NB4 (cell line): ENCODE measurements at regions not wholly inside any gene's neighbourhood (a gene's known extent, or its start where the extent isn't known, plus 50 kb on each side); places are given as distances from the start of the nearest gene placed in this dataset.

Experiments
- CTCF ChIP-seq: IDR thresholded peaks from one replicate; pipeline ENCODE4 v1.5.1; 2012; ENCODE audit warnings: low read depth, low read length
- MYC ChIP-seq: IDR thresholded peaks from 2 replicates; pipeline ENCODE4 v1.6.1; 2011; ENCODE audit warnings: low read depth, low read length
- POLR2A ChIP-seq: IDR thresholded peaks from 2 replicates; pipeline ENCODE4 v1.6.1; 2011; ENCODE audit warnings: mild to moderate bottlenecking; ENCODE audit not compliant: insufficient read length; ENCODE audit errors: extremely low read depth
- TF ChIP-seq, protein P1 (sequence below): IDR thresholded peaks from 2 replicates; pipeline ENCODE4 v1.6.1; 2011; ENCODE audit warnings: low read depth, low read length

- TF ChIP-seq MYC (no peak), POLR2A (no peak), CTCF (no peak)
- TF ChIP-seq, protein P1, sequence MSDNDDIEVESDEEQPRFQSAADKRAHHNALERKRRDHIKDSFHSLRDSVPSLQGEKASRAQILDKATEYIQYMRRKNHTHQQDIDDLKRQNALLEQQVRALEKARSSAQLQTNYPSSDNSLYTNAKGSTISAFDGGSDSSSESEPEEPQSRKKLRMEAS: no peak
These were observed 362.5 kb upstream of the ERCC4 start for GRCh38 chr16:13557418-13557817.
